Dendritic cell treated with granulocyte-macrophage colony-stimulating factor and Interleukin-4, amounts not matched to agents 40 ng/mL and 50 ng/mL, for 4 days (primary cell): ENCODE measurements at regions not wholly inside any gene's neighbourhood (a gene's known extent, or its start where the extent isn't known, plus 50 kb on each side); places are given as distances from the start of the nearest gene placed in this dataset.

ENCODE experiments used
- H3K27ac Mint-ChIP-seq: one replicate; pipeline ENCODE4 v1.8.0; 2022; ENCODE audit warnings: mild to moderate bottlenecking, mixed read lengths
- H3K27me3 Mint-ChIP-seq: one replicate; pipeline ENCODE4 v1.8.0; 2022; ENCODE audit warnings: mild to moderate bottlenecking, mixed read lengths
- H3K36me3 Mint-ChIP-seq: one replicate; pipeline ENCODE4 v1.8.0; 2022; ENCODE audit warnings: low read depth, mixed read lengths
- H3K4me1 Mint-ChIP-seq: one replicate; pipeline ENCODE4 v1.8.0; 2022; ENCODE audit warnings: low read depth, mixed read lengths
- H3K4me3 Mint-ChIP-seq: one replicate; pipeline ENCODE4 v1.8.0; 2022; ENCODE audit warnings: mild to moderate bottlenecking, moderate library complexity, mixed read lengths
- H3K9me3 Mint-ChIP-seq: one replicate; pipeline ENCODE4 v1.8.0; 2022; ENCODE audit warnings: mixed read lengths
- intact Hi-C: fragments of 100-400 bp; cut with micrococcal nuclease; formaldehyde crosslinking; loops from one replicate; pipeline ENCODE4 v1.15.0; 2022

DNA sequence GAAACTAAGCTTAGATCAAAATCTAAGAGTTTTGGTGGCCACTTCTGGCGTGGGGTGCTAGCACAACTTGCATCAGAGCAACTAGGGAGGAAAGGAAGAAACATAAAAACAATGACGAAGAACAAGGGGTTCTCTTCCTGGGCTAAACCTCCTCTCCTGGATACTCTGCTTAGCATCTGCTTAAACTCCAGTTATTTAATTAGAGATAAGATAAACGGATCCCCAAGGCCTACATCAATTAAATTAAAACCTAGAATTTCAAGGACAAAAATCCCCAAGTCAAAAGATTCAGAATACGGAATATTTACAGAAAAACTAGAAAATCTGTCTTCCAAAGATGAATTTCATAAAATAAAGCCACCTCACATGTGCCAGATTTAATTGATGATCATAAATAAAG lies 281.9 kb downstream of the SHOX2 start:
- peaks cover 17% of the 10 kb centered on the region for H3K9me3 Mint-ChIP-seq
- no peak overlapping the region for H3K27ac Mint-ChIP-seq
- H3K4me3 Mint-ChIP-seq: no peak overlapping the region
- no peaks in the 10 kb centered on the region for H3K4me1 Mint-ChIP-seq
- H3K27me3 Mint-ChIP-seq: no peaks in the 10 kb centered on the region
- H3K36me3 Mint-ChIP-seq: no peaks in the 10 kb centered on the region
- intact Hi-C loops: no loop called here

DNA sequence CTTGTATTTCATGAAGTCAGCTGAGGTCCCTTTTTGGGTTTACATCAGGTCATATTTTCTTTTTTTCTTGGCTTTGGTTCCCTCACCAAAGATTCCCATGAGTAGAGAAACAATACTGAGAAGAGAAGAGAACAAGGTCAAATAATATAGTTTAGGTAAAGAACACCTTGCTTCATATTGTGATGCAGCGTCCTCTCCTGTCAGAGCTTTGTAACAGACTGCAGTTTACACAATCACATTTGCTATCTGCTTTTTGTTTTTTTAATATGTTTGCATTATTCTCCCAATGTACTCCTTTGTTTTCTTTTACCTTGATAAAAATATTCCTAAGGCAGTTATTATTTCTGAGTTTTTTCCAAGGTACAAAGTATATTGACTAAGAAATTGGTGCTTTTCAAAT lies 283.2 kb downstream of the SHOX2 start:
- no peak overlapping the region for H3K4me3 Mint-ChIP-seq
- no peaks in the 10 kb centered on the region for H3K36me3 Mint-ChIP-seq

DNA sequence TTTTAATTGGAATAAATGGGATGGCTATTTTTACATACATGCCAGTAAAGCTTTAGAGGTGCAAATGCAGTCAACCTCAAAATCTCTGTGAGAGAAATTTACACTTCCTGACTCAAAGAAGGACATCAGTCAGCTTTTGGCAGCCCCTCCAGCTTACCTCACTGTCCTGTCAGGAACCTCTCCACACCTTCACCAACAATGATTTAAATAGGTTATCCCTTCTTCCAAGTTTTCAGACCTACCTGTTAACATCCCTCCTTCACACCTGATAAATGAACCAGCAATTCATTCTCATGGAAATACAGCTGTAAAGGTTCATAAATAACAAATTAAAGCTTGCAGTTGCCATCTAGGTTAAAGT lies 286.1 kb downstream of the SHOX2 start:
- Mint-ChIP-seq H3K27ac (no peak overlapping the region), H3K36me3 (no peaks in the 10 kb centered on the region), H3K4me3 (no peak overlapping the region), H3K4me1 (no peaks in the 10 kb centered on the region), H3K27me3 (no peaks in the 10 kb centered on the region), H3K9me3 (no peaks in the 10 kb centered on the region)
- intact Hi-C loops: no loop called here

More for the DNA sequence above, 283.2 kb downstream of the SHOX2 start:
- Mint-ChIP-seq H3K27ac (no peak overlapping the region), H3K9me3 (peaks cover 9% of the 10 kb centered on the region), H3K4me1 (no peaks in the 10 kb centered on the region), H3K27me3 (no peaks in the 10 kb centered on the region)
- intact Hi-C loops: no loop called here

DNA sequence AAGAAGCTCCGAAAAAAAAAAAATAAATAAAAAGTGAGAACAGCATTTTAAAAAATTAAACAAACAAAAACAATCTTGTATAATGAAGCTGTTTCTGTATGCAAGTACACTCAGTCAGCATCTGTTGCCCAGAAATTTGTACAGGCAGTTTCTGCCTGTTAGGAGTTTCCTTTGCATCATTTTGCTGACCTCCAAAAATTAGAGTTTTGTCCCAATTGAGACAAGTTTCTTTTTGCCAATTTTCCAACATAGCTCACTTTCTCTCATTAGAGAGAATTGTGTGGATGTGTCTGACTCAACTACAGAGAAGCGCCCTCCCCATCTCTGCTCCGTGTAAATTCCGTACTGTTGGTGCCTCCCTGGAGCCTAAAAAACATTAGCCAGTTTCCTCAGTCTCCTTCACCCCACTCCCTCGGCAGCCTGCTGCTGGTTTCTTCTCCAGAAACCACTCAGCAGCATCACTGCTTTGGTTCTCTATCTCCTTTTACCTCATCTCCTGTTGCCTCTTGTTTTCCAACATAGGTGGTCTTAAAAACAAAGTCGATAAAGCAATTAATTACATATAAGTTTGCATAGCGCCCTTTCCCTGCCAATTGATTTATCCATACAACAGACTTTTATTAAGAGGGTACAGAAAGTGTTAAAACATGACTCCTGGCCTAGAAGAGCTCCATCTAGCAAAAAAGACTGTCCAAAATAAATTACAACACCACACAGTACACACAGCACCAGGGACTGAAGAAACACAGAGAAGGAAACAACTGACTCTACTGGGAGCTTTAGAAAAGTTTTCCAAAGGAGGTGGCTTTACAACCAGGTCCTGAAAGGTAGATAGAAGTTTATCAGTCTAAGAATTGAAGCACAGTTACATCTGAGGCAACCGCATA lies 286.7 kb downstream of the SHOX2 start:
- Mint-ChIP-seq H3K27me3 (no peaks in the 10 kb centered on the region), H3K4me3 (no peak overlapping the region), H3K4me1 (no peaks in the 10 kb centered on the region), H3K27ac (no peak overlapping the region), H3K9me3 (no peaks in the 10 kb centered on the region), H3K36me3 (no peaks in the 10 kb centered on the region)
- intact Hi-C loops: no loop called here

DNA sequence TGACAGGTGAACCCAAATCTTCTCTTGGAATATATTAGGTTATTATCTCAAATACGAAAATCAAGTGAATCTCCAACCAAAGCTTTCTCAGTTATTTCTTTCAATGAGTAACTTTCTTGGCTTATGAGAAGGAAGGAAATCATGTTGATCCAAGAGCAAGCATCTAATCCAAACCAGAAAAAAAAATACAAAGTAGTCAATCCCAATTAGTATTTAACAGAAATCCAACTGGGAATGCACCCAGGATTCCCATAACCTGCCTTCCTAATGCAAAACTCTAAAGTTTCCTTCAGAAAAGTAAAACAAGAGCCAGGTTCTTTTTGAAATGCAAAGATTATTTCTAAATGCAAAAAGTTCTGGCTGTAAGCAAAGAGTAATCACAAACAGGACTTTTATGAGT lies 289.3 kb downstream of the SHOX2 start:
- H3K27me3 Mint-ChIP-seq: no peaks in the 10 kb centered on the region
- H3K4me3 Mint-ChIP-seq: no peak overlapping the region
- no peaks in the 10 kb centered on the region for H3K36me3 Mint-ChIP-seq
- no peaks in the 10 kb centered on the region for H3K4me1 Mint-ChIP-seq
- no peaks in the 10 kb centered on the region for H3K9me3 Mint-ChIP-seq
- H3K27ac Mint-ChIP-seq: no peak overlapping the region
- intact Hi-C loops: no loop called here

DNA sequence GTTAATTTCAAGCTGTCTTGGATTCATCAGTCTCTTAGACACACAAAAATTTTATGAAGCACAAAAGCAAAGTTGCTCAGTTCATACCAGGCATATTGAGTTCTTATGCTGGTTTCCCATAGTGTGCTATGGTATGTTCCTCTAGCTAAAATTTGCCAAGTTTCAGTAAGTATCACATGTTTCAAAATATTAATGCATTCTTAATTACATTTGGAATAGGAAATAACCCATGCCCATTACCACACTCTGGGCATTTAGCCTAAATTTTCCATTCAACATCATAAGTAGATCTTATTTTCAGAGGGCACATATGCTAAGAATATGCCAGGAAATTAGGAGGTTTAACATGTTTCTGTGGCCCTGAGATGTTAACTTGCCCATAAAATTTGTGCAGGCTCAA lies 289.9 kb downstream of the SHOX2 start:
- Mint-ChIP-seq H3K4me3 (no peak overlapping the region), H3K27ac (no peak overlapping the region)

DNA sequence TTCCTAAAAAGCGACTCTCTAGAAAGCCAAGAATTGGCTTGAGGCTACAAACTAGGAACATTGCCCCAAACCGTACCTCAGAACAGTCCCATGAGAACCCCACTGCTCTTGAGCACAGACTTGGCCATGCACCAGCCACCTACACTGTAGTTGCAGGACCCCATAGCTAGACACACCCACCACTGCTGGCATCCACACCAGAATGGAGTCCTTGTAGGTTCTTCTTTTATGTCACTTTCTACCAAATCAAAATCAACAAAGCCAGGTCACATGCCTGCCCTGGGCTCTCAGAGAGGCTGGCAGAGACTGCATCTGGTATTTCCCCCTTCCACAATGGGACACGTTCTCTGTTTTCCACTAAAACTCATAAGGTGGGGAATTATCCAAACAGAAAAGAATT lies 290.5 kb downstream of the SHOX2 start:
- no peak overlapping the region for H3K4me3 Mint-ChIP-seq

More for the DNA sequence above, 289.9 kb downstream of the SHOX2 start:
- no peaks in the 10 kb centered on the region for H3K4me1 Mint-ChIP-seq
- no peaks in the 10 kb centered on the region for H3K27me3 Mint-ChIP-seq
- no peaks in the 10 kb centered on the region for H3K36me3 Mint-ChIP-seq
- intact Hi-C loops: no loop called here
- H3K9me3 Mint-ChIP-seq: no peaks in the 10 kb centered on the region

DNA sequence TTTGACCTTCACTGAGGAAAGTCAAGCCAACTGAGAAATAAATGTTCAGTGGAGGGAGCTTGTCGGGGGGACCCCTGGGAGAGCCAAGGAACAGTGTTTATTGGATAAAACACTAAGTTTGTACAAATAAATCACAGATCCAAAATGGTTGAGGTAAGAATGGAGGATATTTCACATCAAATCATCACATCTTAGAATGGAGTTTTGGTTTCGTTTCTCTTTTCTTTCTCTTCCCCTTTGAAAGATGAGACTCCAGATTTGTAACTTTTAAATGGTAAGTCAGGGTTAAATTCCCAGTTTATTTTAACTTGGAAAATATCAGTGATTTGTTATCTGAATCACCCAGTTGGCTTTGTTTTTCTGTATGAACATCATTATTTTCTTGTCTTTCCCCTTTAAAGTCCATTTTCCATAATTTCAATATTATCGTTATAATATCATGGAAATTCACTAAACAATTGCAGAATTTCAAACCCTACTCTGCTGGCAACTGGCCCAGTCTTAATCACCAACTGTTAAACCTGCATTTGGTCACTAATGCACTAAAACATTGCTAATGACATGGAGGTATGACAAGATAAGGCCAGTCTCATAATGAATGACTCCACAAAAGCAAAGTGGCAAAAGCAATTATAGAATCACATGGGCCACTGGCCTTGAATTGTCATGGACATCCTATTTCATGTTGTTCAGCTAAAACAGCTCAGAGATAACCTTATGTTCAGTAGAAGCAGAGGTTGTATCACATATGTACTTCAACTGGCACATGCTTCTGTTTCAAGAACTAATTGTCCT lies 295.1 kb downstream of the SHOX2 start:
- Mint-ChIP-seq H3K36me3 (no peaks in the 10 kb centered on the region), H3K27ac (no peak overlapping the region), H3K9me3 (no peaks in the 10 kb centered on the region), H3K27me3 (no peaks in the 10 kb centered on the region), H3K4me3 (no peak overlapping the region), H3K4me1 (no peaks in the 10 kb centered on the region)
- intact Hi-C loops: no loop called here

More for the DNA sequence above, 290.5 kb downstream of the SHOX2 start:
- Mint-ChIP-seq H3K36me3 (no peaks in the 10 kb centered on the region), H3K27me3 (no peaks in the 10 kb centered on the region), H3K4me1 (no peaks in the 10 kb centered on the region), H3K9me3 (no peaks in the 10 kb centered on the region), H3K27ac (no peak overlapping the region)
- intact Hi-C loops: no loop called here

DNA sequence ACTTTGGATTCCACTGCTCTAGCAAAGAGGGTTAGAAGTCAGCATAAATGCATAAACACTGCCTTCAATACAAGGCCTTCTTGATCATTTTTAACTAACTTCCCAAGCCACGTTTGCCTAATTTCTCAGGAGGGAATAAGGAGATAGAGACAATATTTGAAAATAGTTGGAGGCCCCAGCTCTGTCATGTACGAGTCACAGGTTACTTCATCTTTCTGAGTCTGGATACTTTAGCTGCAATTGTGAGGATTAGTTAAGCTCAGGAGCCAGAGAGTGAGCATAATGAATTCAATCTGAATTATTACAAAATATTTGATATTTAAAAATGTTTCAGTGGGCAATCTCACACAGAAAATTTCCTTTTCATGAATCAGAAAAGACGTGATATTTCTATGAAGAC lies 298.9 kb downstream of the SHOX2 start:
- Mint-ChIP-seq H3K4me1 (no peaks in the 10 kb centered on the region), H3K9me3 (peaks cover 18% of the 10 kb centered on the region), H3K4me3 (no peak overlapping the region), H3K36me3 (no peaks in the 10 kb centered on the region), H3K27ac (no peak overlapping the region), H3K27me3 (no peaks in the 10 kb centered on the region)
- intact Hi-C loops: no loop called here

DNA sequence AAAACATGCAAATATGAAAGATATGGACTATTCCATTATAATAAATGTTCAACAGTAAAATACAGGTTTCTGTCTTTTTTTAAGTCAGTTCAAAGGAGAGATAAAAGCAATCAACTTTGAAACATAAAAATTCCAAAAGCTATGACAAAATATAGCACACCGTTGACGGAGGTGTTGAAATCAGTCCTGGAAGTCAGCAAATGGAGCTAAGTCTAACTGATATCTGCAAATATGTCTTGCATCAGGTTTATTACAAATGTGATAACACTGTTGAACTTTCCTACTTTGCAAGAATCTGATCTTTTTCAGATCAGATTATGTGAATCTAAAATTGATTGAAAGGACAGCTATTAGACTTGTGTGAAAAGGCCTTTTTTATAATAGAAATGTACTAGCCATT lies 300.7 kb downstream of the SHOX2 start:
- intact Hi-C loops: no loop called here
- H3K4me3 Mint-ChIP-seq: no peak overlapping the region
- H3K9me3 Mint-ChIP-seq: peaks cover 34% of the 10 kb centered on the region
- H3K4me1 Mint-ChIP-seq: no peaks in the 10 kb centered on the region
- H3K27ac Mint-ChIP-seq: no peak overlapping the region
- H3K27me3 Mint-ChIP-seq: no peaks in the 10 kb centered on the region
- no peaks in the 10 kb centered on the region for H3K36me3 Mint-ChIP-seq

DNA sequence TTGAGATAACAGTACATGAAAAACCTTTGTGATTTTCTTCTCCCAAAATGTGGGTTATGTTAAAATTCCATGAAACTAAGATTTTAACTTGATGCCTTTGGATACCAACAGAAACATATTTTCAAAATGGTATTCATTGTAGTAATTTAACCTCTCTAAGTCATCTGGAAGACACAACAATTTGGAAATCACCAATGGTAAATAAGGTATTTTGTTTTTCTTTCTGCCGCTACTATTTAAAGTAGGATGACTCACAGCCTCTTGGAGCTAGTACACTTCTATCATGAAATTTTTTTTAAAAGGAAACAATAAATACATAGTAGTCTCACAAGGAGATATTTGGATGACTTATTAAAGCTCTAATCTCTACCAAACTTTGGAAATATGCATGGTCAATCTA lies 291.6 kb upstream of the VEPH1 start:
- H3K4me3 Mint-ChIP-seq: no peak overlapping the region
- H3K27me3 Mint-ChIP-seq: no peaks in the 10 kb centered on the region
- intact Hi-C loops: no loop called here
- no peak overlapping the region for H3K27ac Mint-ChIP-seq
- no peaks in the 10 kb centered on the region for H3K36me3 Mint-ChIP-seq
- peaks cover 2% of the 10 kb centered on the region for H3K9me3 Mint-ChIP-seq
- no peaks in the 10 kb centered on the region for H3K4me1 Mint-ChIP-seq

DNA sequence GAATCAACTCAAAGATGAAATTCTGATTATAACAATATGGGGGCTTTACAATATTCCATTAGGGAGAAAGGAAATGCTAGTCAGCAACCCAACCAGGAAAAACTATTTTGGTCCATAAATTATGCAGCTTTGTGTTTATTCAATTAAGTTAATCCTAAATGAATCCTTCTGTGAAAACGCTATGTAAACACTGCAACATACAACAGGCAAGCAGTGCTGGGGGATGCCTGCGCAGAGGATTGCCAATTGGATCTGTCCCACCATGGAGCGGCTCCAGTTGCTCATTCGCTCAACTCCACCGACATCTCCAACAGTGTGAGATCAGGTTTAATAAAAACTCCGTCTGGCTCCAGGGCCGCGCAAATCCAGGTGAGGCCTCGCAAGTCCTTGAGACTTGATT lies 290.5 kb upstream of the VEPH1 start:
- Mint-ChIP-seq H3K27me3 (no peaks in the 10 kb centered on the region), H3K4me3 (no peak overlapping the region), H3K27ac (no peak overlapping the region), H3K36me3 (no peaks in the 10 kb centered on the region), H3K9me3 (no peaks in the 10 kb centered on the region), H3K4me1 (no peaks in the 10 kb centered on the region)
- intact Hi-C loops: no loop called here

DNA sequence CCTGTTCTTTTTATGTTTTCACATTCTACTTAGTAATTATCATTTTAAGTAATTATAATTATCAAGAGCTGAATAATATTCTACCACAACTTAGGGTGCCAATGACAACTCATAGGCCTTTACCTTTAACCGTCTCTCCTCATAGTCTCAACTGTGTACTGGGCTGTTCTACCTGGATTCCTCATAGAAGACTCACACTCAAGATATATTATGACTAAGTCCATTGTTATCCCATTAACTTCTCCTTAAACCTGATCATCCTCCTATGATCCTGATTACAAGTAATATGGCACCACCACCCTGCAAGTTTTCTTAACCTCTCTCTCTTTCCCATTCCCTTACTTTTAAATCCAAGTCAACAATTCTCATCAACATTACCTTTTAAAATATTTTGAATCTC lies 285.9 kb upstream of the VEPH1 start:
- H3K4me1 Mint-ChIP-seq: no peaks in the 10 kb centered on the region
- H3K9me3 Mint-ChIP-seq: peaks cover 10% of the 10 kb centered on the region
- intact Hi-C loops: no loop called here
- no peaks in the 10 kb centered on the region for H3K27me3 Mint-ChIP-seq
- no peak overlapping the region for H3K27ac Mint-ChIP-seq
- H3K36me3 Mint-ChIP-seq: no peaks in the 10 kb centered on the region
- no peak overlapping the region for H3K4me3 Mint-ChIP-seq

DNA sequence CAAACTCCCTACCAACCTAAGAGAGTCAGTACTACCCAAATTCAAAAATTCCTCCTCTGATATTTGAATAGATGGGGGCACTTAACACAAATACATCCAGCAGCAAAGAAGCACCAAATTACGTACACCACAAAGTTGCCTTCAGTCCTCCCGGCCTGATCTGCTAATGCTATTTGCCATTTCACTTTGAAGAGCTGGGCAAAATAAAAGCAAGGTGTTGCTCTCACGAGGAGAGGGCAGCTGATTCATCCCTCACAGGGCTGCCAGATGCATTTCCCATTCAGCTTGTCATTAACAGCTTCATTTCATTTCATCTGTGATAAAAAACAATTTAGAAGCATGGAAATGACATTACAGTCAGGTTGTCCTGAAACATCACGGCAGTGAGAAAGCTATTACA lies 283.4 kb upstream of the VEPH1 start:
- Mint-ChIP-seq H3K27ac (no peak overlapping the region), H3K4me3 (no peak overlapping the region), H3K27me3 (no peaks in the 10 kb centered on the region), H3K36me3 (no peaks in the 10 kb centered on the region), H3K4me1 (no peaks in the 10 kb centered on the region), H3K9me3 (peaks cover 10% of the 10 kb centered on the region)
- intact Hi-C loops: no loop called here
